HG03280 (cell line): ENCODE measurements at regions not wholly inside any gene's neighbourhood (a gene's known extent, or its start where the extent isn't known, plus 50 kb on each side); places are given as distances from the start of the nearest gene placed in this dataset.
"Not testable (repeated sequence)": the region's sequence is repeated elsewhere in the genome, so short reads cannot be mapped to it uniquely, and the experiment has no call there.

ENCODE experiments used
- ATAC-seq: cut with Tn5 transposase; IDR thresholded peaks from one replicate; pipeline ENCODE4 v1.9.1; 2021; ENCODE audit warnings: mild to moderate bottlenecking, moderate library complexity; ENCODE audit not compliant: unreplicated experiment

DNA sequence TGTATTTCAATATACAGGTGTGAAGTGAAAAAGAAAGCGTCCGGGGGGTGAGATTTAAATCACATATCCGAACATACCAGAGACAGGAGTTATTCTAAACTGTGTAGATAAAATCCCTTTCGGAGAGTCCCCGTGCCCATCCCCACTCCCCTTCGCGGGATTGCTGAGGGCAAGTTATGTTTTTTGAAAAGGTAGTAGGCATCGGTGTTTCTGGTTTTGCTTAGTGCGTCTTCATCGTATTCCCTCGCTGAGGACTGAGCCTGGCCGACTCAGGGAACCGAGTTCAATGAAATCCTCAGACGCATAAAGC is 583.4 kb downstream of the ZEB2 start:
- no peak for ATAC-seq

GRCh38 chr2:143935482-143935752 is 584.5 kb downstream of the ZEB2 start:
- no peak for ATAC-seq

GRCh38 chr2:143934626-143935481 is 585.1 kb downstream of the ZEB2 start:
- ATAC-seq, result no peak

- ATAC-seq, result no peak
These were observed 585.9 kb downstream of the ZEB2 start for GRCh38 chr2:143933946-143934569.

DNA sequence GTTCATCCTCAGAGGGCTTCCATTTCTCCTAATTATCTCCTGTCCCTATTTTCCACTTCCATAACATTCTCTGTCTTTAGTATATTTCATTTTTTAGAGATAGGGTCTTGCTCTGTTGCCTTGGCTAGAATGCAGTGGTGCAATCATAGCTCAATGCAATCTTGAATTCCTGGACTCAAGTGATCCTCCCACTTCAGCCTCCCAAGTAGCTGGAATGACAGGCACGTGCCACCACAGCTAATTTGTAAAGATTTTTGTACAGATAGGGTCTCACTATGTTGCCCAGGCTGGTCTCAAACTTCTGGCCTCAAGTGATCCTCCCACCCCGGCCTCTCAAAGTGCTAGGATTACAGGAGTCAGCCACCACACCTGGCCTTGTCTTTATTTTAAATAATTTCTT is 589.0 kb downstream of the ZEB2 start:
- ATAC-seq, result no peak

DNA sequence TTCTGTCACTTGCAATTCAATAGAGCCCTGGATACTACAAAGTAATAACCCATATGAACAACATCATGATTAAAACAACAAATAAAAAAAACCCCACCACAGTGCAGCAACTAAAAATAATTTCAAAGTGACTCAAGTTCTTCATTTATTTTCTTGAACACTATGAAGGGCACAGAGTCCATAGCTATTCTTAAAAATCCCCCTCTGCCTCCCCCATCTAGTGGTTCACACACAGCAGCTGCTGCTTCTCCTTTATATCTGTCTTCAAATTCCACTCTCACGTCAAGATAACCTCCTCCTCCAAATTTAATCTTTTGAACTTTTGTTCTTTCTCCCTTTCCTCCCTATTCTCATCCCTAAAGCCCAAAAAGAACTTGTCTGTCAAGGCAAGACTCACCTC is 591.3 kb downstream of the ZEB2 start:
- no peak for ATAC-seq

DNA sequence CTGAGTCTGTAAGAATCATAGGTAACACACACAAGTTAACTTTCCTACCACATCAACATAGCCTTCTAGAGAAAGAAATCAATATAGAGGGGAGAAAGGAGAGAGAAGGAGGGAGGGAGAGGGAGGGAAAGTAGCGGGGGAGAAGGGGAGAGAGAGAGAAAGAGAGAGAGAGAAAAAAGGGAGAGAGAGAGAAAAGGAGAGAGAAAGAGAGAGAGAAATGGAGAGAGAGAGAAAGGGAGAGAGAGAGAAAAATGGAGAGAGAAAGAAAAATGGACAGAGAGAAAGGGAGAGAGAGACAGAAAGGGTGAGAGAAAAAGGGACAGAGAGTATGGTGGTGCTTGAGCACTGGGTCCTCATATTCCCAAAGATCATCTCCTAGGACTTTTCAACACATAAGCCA is 591.7 kb downstream of the ZEB2 start:
- ATAC-seq, result no peak

DNA sequence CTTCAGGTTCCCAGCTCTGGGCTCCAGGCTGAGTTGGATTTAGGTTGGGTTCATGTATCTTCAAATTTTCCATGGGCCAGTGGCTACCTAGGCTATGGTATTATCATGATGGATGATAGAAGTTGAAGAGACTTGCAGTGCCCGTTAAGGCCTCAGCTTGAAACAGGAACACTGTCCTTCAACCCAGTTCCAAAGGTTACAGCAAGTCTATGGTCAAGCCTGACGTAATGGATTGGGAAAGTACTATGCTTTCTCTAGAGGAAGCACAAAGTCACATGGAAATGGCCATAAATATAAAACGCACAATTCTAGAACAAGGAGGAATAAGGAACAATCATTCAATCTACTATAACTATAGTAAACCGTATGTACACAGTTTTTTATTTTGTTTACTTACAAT is 593.2 kb downstream of the ZEB2 start:
- no peak for ATAC-seq

DNA sequence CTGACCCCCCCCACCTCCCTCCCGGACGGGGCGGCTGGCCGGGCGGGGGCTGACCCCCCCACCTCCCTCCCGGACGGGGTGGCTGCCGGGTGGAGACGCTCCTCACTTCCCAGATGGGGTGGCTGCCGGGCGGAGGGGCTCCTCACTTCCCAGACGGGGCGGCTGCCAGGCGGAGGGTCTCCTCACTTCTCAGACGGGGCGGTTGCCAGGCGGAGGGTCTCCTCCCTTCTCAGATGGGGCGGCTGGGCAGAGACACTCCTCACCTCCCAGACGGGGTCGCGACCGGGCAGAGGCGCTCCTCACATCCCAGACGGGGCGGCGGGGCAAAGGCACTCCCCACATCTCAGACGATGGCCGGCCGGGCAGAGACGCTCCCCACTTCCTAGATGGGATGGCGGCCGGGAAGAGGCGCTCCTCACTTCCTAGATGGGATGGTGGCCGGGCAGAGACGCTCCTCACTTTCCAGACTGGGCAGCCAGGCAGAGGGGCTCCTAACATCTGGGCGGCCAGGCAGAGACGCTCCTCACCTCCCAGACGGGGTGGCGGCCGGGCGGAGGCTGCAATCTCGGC is 597.6 kb downstream of the ZEB2 start:
- ATAC-seq, result not testable (repeated sequence)

- no peak for ATAC-seq
These were observed 601.4 kb downstream of the ZEB2 start for GRCh38 chr2:143918465-143918989.

GRCh38 chr2:143916781-143917180 is 603.1 kb downstream of the ZEB2 start:
- no peak for ATAC-seq

DNA sequence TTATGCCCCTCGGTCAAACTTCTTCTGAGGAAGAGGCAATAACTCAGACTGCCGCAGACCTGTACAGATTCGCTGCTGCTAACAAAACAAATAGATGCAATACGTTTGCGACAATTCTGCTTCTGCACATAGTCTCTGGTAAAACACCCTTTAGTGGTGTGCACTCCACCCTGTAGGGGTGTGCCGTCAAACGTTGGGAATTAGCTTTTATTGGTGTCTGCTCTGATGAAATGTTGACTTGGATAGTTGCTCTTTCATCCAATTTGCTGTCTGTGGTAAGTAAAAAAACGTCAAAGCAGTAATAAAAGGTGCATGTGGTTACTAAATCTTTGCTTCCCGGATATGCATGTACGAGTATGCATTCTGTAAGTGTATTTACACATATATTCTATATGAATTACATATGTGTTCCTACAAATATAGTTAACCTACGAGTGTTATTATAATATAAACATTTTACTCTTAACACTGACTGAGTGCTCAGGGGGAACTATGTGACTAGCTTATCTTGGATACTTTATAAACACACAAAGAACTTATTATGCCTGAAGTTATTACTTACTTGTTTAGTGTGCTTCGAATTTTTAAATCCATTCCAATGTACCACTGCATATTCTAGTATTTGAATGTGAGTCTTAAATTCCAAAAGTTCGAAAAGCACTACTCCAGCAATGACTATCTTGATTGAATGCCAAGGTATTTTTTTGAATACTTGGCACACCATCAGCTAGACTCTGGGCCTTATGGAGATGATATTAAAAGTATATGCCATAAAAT is 610.2 kb downstream of the ZEB2 start:
- no peak for ATAC-seq

GRCh38 chr2:143908843-143909242 is 611.1 kb downstream of the ZEB2 start:
- ATAC-seq, result no peak

DNA sequence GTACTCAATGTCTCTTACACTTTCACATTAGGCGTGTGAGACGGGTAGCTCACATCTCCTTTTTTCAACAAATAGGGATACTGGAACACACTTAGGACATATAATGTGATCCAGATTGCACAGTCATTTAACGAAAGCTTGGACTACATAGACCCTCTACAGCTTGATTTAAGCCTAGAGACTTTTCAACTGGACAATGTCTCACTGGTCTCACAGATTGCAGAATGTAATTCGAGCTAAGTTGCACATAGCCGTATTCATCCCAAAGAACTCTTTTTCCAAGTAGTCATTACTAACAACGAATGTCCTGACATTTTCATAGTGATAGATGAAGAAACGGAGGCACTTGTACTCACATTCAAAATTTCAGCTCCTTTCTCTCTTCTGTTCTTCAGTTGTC is 612.1 kb downstream of the ZEB2 start:
- no peak for ATAC-seq

DNA sequence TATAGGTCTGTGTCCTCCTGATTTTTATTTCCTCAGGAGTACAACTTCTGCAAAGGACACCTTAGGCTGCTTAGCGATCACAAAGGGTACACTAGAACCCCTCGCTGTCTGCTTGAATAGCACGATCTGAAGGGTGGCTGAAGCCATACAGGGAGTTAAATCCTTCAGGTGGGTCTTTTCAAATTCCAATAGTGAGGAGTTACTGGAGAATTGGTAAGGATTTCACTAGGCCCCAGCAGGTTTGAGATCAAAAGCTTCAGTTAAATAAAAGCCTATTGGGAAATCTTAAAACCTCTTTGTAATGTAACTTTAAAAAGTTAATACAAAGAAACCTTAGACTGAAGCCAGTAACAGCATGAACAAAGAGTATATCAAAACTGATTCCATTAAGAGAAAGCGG is 613.1 kb downstream of the ZEB2 start:
- no peak for ATAC-seq

GRCh38 chr2:143905587-143905986 is 614.3 kb downstream of the ZEB2 start:
- no peak for ATAC-seq

- ATAC-seq, result no peak
These were observed 616.6 kb downstream of the ZEB2 start for GRCh38 chr2:143903172-143903856.

- ATAC-seq, result no peak
These were observed 618.6 kb downstream of the ZEB2 start for GRCh38 chr2:143901185-143901842.

GRCh38 chr2:143899987-143900386 is 619.9 kb downstream of the ZEB2 start:
- ATAC-seq, result no peak

- ATAC-seq, result no peak
These were observed 626.5 kb downstream of the ZEB2 start for GRCh38 chr2:143893371-143893770.
